H9 (cell line): ENCODE measurements at regions not wholly inside any gene's neighbourhood (a gene's known extent, or its start where the extent isn't known, plus 50 kb on each side); places are given as distances from the start of the nearest gene placed in this dataset.

Experiments
- DNase-seq: peaks from one replicate; pipeline ENCODE4 v3.0.0-alpha.2; 2017
- H2AFZ ChIP-seq: one replicate; pipeline ENCODE4 v1.6.1; 2013; ENCODE audit warnings: mild to moderate bottlenecking, low read length, control low read depth, moderate library complexity
- H2AK5ac ChIP-seq: 2 replicates; pipeline ENCODE4 v1.6.1; 2013; ENCODE audit warnings: low read length, control low read depth, mixed read lengths; ENCODE audit not compliant: insufficient read length
- H2BK120ac ChIP-seq: one replicate; pipeline ENCODE4 v1.6.1; 2013; ENCODE audit warnings: low read depth, mild to moderate bottlenecking, low read length, control low read depth, inconsistent platforms; ENCODE audit not compliant: poor library complexity, severe bottlenecking
- H2BK12ac ChIP-seq: 2 replicates; pipeline ENCODE4 v1.6.1; 2013; ENCODE audit warnings: low read length, control low read depth, mixed read lengths, low read depth; ENCODE audit not compliant: insufficient read length
- H2BK15ac ChIP-seq: 2 replicates; pipeline ENCODE4 v1.6.1; 2013; ENCODE audit warnings: low read depth, low read length, control low read depth
- H2BK20ac ChIP-seq: one replicate; pipeline ENCODE4 v1.6.1; 2013; ENCODE audit warnings: low read depth, mild to moderate bottlenecking, low read length, control low read depth, inconsistent platforms; ENCODE audit not compliant: poor library complexity, severe bottlenecking
- H2BK5ac ChIP-seq: 2 replicates; pipeline ENCODE4 v1.6.1; 2013; ENCODE audit warnings: low read length, control low read depth, mixed read lengths; ENCODE audit not compliant: insufficient read length
- H3K14ac ChIP-seq: 2 replicates; pipeline ENCODE4 v1.6.1; 2013; ENCODE audit warnings: low read length, control low read depth; ENCODE audit not compliant: insufficient read depth
- H3K18ac ChIP-seq: 2 replicates; pipeline ENCODE4 v1.6.1; 2013; ENCODE audit warnings: low read depth, mild to moderate bottlenecking, mixed read lengths, low read length, control low read depth; ENCODE audit not compliant: insufficient read length
- H3K23ac ChIP-seq: 2 replicates; pipeline ENCODE4 v1.6.1; 2013; ENCODE audit warnings: low read length, control low read depth, mixed read lengths, low read depth; ENCODE audit not compliant: insufficient read length
- H3K23me2 ChIP-seq: 2 replicates; pipeline ENCODE4 v1.6.1; 2013; ENCODE audit warnings: low read depth, mild to moderate bottlenecking, mixed read lengths, low read length, control low read depth; ENCODE audit not compliant: insufficient read length, poor library complexity, severe bottlenecking
- H3K27ac ChIP-seq: 2 replicates; pipeline ENCODE4 v1.5.1; 2013; ENCODE audit warnings: low read length, control low read depth, mixed read lengths, low read depth; ENCODE audit not compliant: insufficient read length
- H3K27me3 ChIP-seq: 2 replicates; pipeline ENCODE4 v1.6.1; 2013; ENCODE audit warnings: low read length, control low read depth, inconsistent platforms; ENCODE audit not compliant: insufficient read depth
- H3K4ac ChIP-seq: 2 replicates; pipeline ENCODE4 v1.6.1; 2013; ENCODE audit warnings: low read depth, mild to moderate bottlenecking, control low read depth, inconsistent platforms, low read length, moderate library complexity
- H3K4me1 ChIP-seq: 2 replicates; pipeline ENCODE4 v1.6.1; 2013; ENCODE audit warnings: low read length, control low read depth, inconsistent platforms; ENCODE audit not compliant: insufficient read depth
- H3K4me2 ChIP-seq: 2 replicates; pipeline ENCODE4 v1.6.1; 2013; ENCODE audit warnings: low read length, control low read depth, mixed read lengths; ENCODE audit not compliant: insufficient read length, insufficient read depth
- H3K56ac ChIP-seq: 2 replicates; pipeline ENCODE4 v1.6.1; 2013; ENCODE audit warnings: low read depth, mild to moderate bottlenecking, mixed read lengths, low read length, control low read depth; ENCODE audit not compliant: insufficient read length
- H3K79me1 ChIP-seq: 2 replicates; pipeline ENCODE4 v1.6.1; 2013; ENCODE audit warnings: low read depth, mild to moderate bottlenecking, moderate library complexity, low read length, control low read depth, inconsistent platforms; ENCODE audit not compliant: insufficient read depth, poor library complexity, severe bottlenecking
- H3K79me2 ChIP-seq: 2 replicates; pipeline ENCODE4 v1.6.1; 2013; ENCODE audit warnings: low read length, control low read depth, inconsistent platforms; ENCODE audit not compliant: insufficient read depth
- H3K9ac ChIP-seq: 2 replicates; pipeline ENCODE4 v1.6.1; 2013; ENCODE audit warnings: low read length, control low read depth, mixed read lengths; ENCODE audit not compliant: insufficient read length; ENCODE audit errors: extremely low read depth
- H3K9me3 ChIP-seq: one replicate; pipeline ENCODE4 v1.6.1; 2013; ENCODE audit warnings: low read depth, low read length, inconsistent platforms; ENCODE audit not compliant: control insufficient read depth
- H3T11ph ChIP-seq: one replicate; pipeline ENCODE4 v1.6.1; 2013; ENCODE audit warnings: mild to moderate bottlenecking, low read length, control low read depth, inconsistent platforms
- H4K20me1 ChIP-seq: one replicate; pipeline ENCODE4 v1.6.1; 2013; ENCODE audit not compliant: control insufficient read depth, insufficient read length, insufficient read depth
- H4K5ac ChIP-seq: 2 replicates; pipeline ENCODE4 v1.6.1; 2013; ENCODE audit warnings: low read depth, mild to moderate bottlenecking, mixed read lengths, low read length, control low read depth; ENCODE audit not compliant: insufficient read length
- H4K8ac ChIP-seq: replicated peaks from 2 replicates; pipeline ENCODE4 v1.6.1; 2013; ENCODE audit warnings: low read length, control low read depth, mixed read lengths, low read depth; ENCODE audit not compliant: insufficient read length
- H4K91ac ChIP-seq: 2 replicates; pipeline ENCODE4 v1.6.1; 2013; ENCODE audit warnings: low read depth, mild to moderate bottlenecking, moderate library complexity, mixed read lengths, low read length, control low read depth; ENCODE audit not compliant: insufficient read length
- H3K27ac Mint-ChIP-seq, 3 experiments: 2 replicates in 2 of 3; 3 replicates in 1 of 3; pipeline ENCODE4 v1.8.0; 2020 to 2021; ENCODE audit warnings: mixed read lengths in 3 of 3, mild to moderate bottlenecking in 1 of 3, moderate library complexity in 1 of 3
- H3K27me3 Mint-ChIP-seq: 2 replicates; pipeline ENCODE4 v1.8.0; 2021; ENCODE audit warnings: low read depth, mild to moderate bottlenecking, moderate library complexity, mixed read lengths
- H3K36me3 Mint-ChIP-seq, 3 experiments: 2 replicates in 2 of 3; 3 replicates in 1 of 3; pipeline ENCODE4 v1.8.0; 2020 to 2021; ENCODE audit warnings: low read depth in 3 of 3, mixed read lengths in 3 of 3; ENCODE audit not compliant: insufficient read depth in 1 of 3
- H3K4me1 Mint-ChIP-seq, 2 experiments: 2 replicates each; pipeline ENCODE4 v1.8.0; 2020; ENCODE audit warnings: mixed read lengths in 2 of 2
- H3K4me3 Mint-ChIP-seq, 2 experiments: 2 replicates in 1 of 2; 3 replicates in 1 of 2; pipeline ENCODE4 v1.8.0; 2020 to 2021; ENCODE audit warnings: mild to moderate bottlenecking in 2 of 2, mixed read lengths in 2 of 2, moderate library complexity in 1 of 2
- H3K9me3 Mint-ChIP-seq, 2 experiments: 2 replicates in 1 of 2; 3 replicates in 1 of 2; pipeline ENCODE4 v1.8.0; 2020; ENCODE audit warnings: mild to moderate bottlenecking in 2 of 2, mixed read lengths in 2 of 2, moderate library complexity in 1 of 2
- WGBS: extraction: QIAGEN DNeasy Blood & Tissue Kit; methylation state at CpG from one replicate; pipeline ENCODE4 v1.1.7; 2013; ENCODE audit warnings: missing lambda C conversion rate, low lambda C conversion rate, mixed read lengths; ENCODE audit not compliant: insufficient read length; ENCODE audit errors: extremely low coverage; 5-methylcytosine and 5-hydroxymethylcytosine counted together
- TF ChIP-seq, protein P1 (sequence below): fragments of 200-600 bp; sonication (generic); conservative IDR thresholded peaks from 3 replicates; pipeline ENCODE4 v1.8.0; 2021; ENCODE audit warnings: antibody characterized with exemption, mild to moderate bottlenecking

DNA sequence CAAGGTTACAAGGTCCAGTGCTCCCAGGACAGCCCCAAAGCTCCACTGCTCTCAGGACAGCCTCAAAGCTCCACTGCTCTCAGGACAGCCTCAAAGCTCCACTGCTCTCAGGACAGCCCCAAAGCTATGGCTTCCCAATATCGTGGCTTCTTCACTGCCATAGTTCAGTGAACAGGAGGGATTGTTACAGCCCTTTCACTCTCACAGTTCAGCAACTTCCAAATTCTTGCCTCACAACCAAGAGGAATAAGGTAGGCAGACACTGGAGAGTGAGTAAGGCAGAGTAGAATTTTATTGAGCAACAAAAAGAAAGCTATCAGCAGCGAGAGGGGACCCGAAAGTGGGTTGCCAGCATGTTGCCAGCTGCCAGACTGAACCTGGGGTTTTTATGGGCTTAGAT is 277.6 kb downstream of the CDH10 start:
- Mint-ChIP-seq H3K36me3 (peaks cover 0 to under 1% (median 0%) of the 10 kb centered on the region in 3 experiments; a peak in 1 of 7 replicates), H3K27me3 (peaks cover 2% of the 10 kb centered on the region; the same call in 1 of the 2 replicates), H3K9me3 (no peaks in the 10 kb centered on the region), H3K27ac (no peak overlapping the region), H3K4me3 (no peak overlapping the region), H3K4me1 (no peaks in the 10 kb centered on the region)
- Histone ChIP-seq H3K4ac (no peak overlapping the region), H2BK12ac (no peak overlapping the region), H3K14ac (no peak overlapping the region), H3K4me2 (no peak overlapping the region), H3K23ac (no peak overlapping the region), H2AFZ (no peak overlapping the region), H2AK5ac (no peak overlapping the region), H3K4me1 (no peaks in the 10 kb centered on the region), H2BK15ac (no peak overlapping the region), H2BK20ac (no peak overlapping the region), H3K56ac (no peak overlapping the region), H3K23me2 (no peaks in the 10 kb centered on the region), H4K20me1 (no peaks in the 10 kb centered on the region), H2BK120ac (no peak overlapping the region), H3K27me3 (no peaks in the 10 kb centered on the region), H3K9ac (no peak overlapping the region), H3K9me3 (no peaks in the 10 kb centered on the region), H4K91ac (no peak overlapping the region), H3K79me2 (no peaks in the 10 kb centered on the region), H3T11ph (no peak overlapping the region), H3K18ac (no peak overlapping the region), H2BK5ac (no peak overlapping the region), H3K79me1 (no peaks in the 10 kb centered on the region), H3K27ac (no peak overlapping the region), H4K5ac (no peak overlapping the region), H4K8ac (no peak overlapping the region)
- no peak for DNase-seq
- WGBS = no CpG with 5 or more reads among the region's 3 CpGs
- TF ChIP-seq, protein P1, sequence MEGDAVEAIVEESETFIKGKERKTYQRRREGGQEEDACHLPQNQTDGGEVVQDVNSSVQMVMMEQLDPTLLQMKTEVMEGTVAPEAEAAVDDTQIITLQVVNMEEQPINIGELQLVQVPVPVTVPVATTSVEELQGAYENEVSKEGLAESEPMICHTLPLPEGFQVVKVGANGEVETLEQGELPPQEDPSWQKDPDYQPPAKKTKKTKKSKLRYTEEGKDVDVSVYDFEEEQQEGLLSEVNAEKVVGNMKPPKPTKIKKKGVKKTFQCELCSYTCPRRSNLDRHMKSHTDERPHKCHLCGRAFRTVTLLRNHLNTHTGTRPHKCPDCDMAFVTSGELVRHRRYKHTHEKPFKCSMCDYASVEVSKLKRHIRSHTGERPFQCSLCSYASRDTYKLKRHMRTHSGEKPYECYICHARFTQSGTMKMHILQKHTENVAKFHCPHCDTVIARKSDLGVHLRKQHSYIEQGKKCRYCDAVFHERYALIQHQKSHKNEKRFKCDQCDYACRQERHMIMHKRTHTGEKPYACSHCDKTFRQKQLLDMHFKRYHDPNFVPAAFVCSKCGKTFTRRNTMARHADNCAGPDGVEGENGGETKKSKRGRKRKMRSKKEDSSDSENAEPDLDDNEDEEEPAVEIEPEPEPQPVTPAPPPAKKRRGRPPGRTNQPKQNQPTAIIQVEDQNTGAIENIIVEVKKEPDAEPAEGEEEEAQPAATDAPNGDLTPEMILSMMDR = no peak
